OCI-LY1 (cell line): ENCODE measurements at regions not wholly inside any gene's neighbourhood (a gene's known extent, or its start where the extent isn't known, plus 50 kb on each side); places are given as distances from the start of the nearest gene placed in this dataset.
A peak's percentile ranks its signal among the peaks of the same experiment; 100 is the strongest.

ENCODE experiments used
- H2AFZ ChIP-seq: fragments of 200-600 bp; sonication (generic), shearing (Covaris generic); 2 replicates; pipeline ENCODE4 v1.6.0; 2014; ENCODE audit warnings: antibody characterized with exemption, mild to moderate bottlenecking, low read length
- H3F3A ChIP-seq: fragments of 200-600 bp; sonication (generic), shearing (Covaris generic); 2 replicates; pipeline ENCODE4 v1.6.0; 2014; ENCODE audit warnings: mild to moderate bottlenecking, antibody characterized with exemption, low read length, moderate library complexity; ENCODE audit not compliant: insufficient read depth
- H3K27ac ChIP-seq: fragments of 200-600 bp; sonication (generic); 2 replicates; pipeline ENCODE4 v1.5.1; 2014; ENCODE audit warnings: low read length, mixed run types, mild to moderate bottlenecking, low read depth; ENCODE audit not compliant: poor library complexity, severe bottlenecking
- H3K27me3 ChIP-seq: fragments of 200-600 bp; sonication (generic); 2 replicates; pipeline ENCODE4 v1.6.0; 2014; ENCODE audit warnings: antibody characterized with exemption, mild to moderate bottlenecking, low read length, moderate library complexity; ENCODE audit not compliant: insufficient read depth
- H3K36me3 ChIP-seq: fragments of 200-600 bp; sonication (generic); 2 replicates; pipeline ENCODE4 v1.6.1; 2014; ENCODE audit warnings: mild to moderate bottlenecking, antibody characterized with exemption, low read length, moderate library complexity, mixed read lengths; ENCODE audit not compliant: insufficient read depth
- H3K4me1 ChIP-seq: fragments of 200-600 bp; sonication (generic); 2 replicates; pipeline ENCODE4 v1.5.1; 2014; ENCODE audit warnings: mild to moderate bottlenecking, low read length, moderate library complexity; ENCODE audit not compliant: insufficient read depth, severe bottlenecking
- H3K4me2 ChIP-seq: fragments of 200-600 bp; sonication (generic), shearing (Covaris generic); 2 replicates; pipeline ENCODE4 v1.6.1; 2014; ENCODE audit warnings: low read length
- H3K4me3 ChIP-seq: fragments of 200-600 bp; sonication (generic); 2 replicates; pipeline ENCODE4 v1.5.1; 2014; ENCODE audit warnings: low read length, low read depth, mild to moderate bottlenecking, mixed read lengths; ENCODE audit not compliant: poor library complexity, severe bottlenecking
- H3K79me2 ChIP-seq: fragments of 200-600 bp; shearing (Covaris generic); 2 replicates; pipeline ENCODE4 v1.6.1; 2016; ENCODE audit warnings: mixed run types, low read length, mixed read lengths; ENCODE audit not compliant: insufficient read depth
- H3K9ac ChIP-seq: fragments of 200-600 bp; sonication (generic), shearing (Covaris generic); 2 replicates; pipeline ENCODE4 v1.6.1; 2014; ENCODE audit warnings: mild to moderate bottlenecking, low read length, mixed read lengths
- H3K9me2 ChIP-seq: fragments of 200-600 bp; sonication (generic), shearing (Covaris generic); 2 replicates; pipeline ENCODE4 v1.6.1; 2014; ENCODE audit warnings: low read depth, mild to moderate bottlenecking, low read length, mixed read lengths
- H3K9me3 ChIP-seq: fragments of 200-600 bp; shearing (Covaris generic); 2 replicates; pipeline ENCODE4 v1.6.1; 2014; ENCODE audit warnings: low read length, mixed read lengths
- H4K20me1 ChIP-seq: fragments of 200-600 bp; sonication (generic), shearing (Covaris generic); 2 replicates; pipeline ENCODE4 v1.6.0; 2016; ENCODE audit warnings: mild to moderate bottlenecking, low read length; ENCODE audit not compliant: insufficient read depth
- EZH2 ChIP-seq: fragments of 200-600 bp; sonication (generic), shearing (Covaris generic); IDR thresholded peaks from 2 replicates; pipeline ENCODE4 v1.8.0; 2017; ENCODE audit warnings: borderline replicate concordance, mixed run types, mild to moderate bottlenecking, antibody characterized with exemption, low read length, moderate library complexity, mixed read lengths
- TF ChIP-seq, protein P1 (sequence below): fragments of 200-600 bp; sonication (generic), shearing (Covaris generic); IDR thresholded peaks from 2 replicates; pipeline ENCODE4 v1.5.1; 2017; ENCODE audit warnings: mild to moderate bottlenecking, antibody characterized with exemption, low read length, moderate library complexity, mixed read lengths

DNA sequence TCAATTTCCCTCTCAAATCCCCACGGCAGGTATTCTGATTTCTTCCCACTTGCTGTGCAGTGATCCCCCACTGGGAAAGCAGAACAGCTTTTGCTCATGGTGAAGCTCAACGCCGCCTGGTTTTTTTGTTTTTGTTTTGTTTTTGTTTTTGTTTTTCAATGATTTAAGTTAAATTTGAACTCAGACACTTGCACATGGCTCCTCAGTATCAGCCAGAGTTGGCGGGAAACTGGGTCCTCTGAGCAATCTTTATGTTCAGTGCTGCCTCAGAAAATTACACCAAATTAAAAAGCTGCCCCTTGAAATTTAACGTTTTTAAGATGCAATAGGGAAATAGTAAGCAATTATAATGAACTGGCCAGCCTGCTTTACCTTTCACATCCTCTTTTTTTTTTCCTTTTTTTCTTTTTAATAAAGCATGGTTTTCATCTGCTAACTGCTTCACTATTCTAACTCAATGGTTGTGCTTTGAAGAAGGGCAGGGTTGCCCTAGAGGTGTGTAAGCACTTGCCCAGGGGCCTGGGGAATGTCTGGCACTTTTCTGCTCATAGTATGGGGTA is 277.0 kb upstream of the HNRNPA3 start:
- no peaks in the 10 kb centered on the region for H3K79me2 ChIP-seq
- H3K4me2 ChIP-seq = no peak overlapping the region
- no peak for TF ChIP-seq EZH2
- TF ChIP-seq, protein P1, sequence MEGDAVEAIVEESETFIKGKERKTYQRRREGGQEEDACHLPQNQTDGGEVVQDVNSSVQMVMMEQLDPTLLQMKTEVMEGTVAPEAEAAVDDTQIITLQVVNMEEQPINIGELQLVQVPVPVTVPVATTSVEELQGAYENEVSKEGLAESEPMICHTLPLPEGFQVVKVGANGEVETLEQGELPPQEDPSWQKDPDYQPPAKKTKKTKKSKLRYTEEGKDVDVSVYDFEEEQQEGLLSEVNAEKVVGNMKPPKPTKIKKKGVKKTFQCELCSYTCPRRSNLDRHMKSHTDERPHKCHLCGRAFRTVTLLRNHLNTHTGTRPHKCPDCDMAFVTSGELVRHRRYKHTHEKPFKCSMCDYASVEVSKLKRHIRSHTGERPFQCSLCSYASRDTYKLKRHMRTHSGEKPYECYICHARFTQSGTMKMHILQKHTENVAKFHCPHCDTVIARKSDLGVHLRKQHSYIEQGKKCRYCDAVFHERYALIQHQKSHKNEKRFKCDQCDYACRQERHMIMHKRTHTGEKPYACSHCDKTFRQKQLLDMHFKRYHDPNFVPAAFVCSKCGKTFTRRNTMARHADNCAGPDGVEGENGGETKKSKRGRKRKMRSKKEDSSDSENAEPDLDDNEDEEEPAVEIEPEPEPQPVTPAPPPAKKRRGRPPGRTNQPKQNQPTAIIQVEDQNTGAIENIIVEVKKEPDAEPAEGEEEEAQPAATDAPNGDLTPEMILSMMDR = no peak
- H3K36me3 ChIP-seq = no peaks in the 10 kb centered on the region
- no peak overlapping the region for H3K9ac ChIP-seq
- no peaks in the 10 kb centered on the region for H3K9me3 ChIP-seq
- H3F3A ChIP-seq = no peaks in the 10 kb centered on the region
- no peak overlapping the region for H3K4me3 ChIP-seq
- H3K9me2 ChIP-seq = no peaks in the 10 kb centered on the region
- H4K20me1 ChIP-seq = no peaks in the 10 kb centered on the region
- H3K4me1 ChIP-seq = peaks cover 58% of the 10 kb centered on the region
- H3K27ac ChIP-seq = peak overlapping the region; percentile 79
- H2AFZ ChIP-seq = 0 out of 2 replicates have a peak overlapping the region, but pooled peaks have one; percentile 44
- H3K27me3 ChIP-seq = no peaks in the 10 kb centered on the region

DNA sequence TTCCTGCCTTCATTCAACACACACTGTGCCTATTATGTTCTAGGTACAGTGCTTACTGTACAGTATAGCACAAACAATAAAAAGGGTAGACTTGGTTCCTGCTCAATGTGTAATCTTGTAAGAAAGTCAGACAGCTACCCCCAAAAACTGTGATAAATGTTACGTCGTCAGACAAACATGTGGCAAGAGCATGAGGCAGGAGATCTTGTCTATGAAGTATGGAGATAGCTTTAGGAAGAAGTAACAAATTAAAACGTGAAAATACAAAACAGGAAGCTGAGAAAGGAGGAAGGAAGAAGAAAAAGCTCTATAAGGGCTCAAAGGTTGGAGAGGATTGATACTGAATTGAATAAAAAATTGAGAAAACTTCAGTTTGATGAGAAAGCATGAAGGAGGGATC is 276.2 kb upstream of the HNRNPA3 start:
- no peaks in the 10 kb centered on the region for H3F3A ChIP-seq
- no peaks in the 10 kb centered on the region for H3K9me3 ChIP-seq
- peak overlapping the region; percentile 79 for H3K27ac ChIP-seq
- no peaks in the 10 kb centered on the region for H3K36me3 ChIP-seq
- peak overlapping the region; percentile 88; the same call in 1 of the 2 replicates for H2AFZ ChIP-seq
- H3K9ac ChIP-seq = no peak overlapping the region
- H3K4me1 ChIP-seq = peaks cover 52% of the 10 kb centered on the region
- H4K20me1 ChIP-seq = no peaks in the 10 kb centered on the region
- H3K4me3 ChIP-seq = no peak overlapping the region
- no peak overlapping the region for H3K4me2 ChIP-seq
- TF ChIP-seq EZH2 = no peak
- TF ChIP-seq, protein P1 = no peak
- no peaks in the 10 kb centered on the region for H3K79me2 ChIP-seq
- H3K27me3 ChIP-seq = no peaks in the 10 kb centered on the region
- H3K9me2 ChIP-seq = no peaks in the 10 kb centered on the region

DNA sequence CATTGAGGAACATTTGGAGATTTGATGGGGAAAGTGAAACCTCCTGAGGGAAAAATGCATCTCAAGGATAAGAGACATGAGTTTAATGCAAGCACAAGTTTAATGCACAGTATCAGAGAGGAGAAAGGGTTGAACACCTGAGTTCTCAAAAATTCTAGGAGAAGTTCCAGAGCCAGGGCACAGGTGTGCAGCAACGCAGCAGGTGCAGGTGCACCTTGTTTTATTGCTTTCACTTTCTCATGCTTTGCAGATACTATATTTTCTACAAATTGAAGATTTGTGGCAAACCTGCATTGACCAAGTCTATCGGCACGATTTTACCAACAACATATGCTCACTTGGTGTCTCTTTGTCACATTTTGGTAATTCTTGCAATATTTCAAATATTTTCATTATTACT is 267.6 kb upstream of the HNRNPA3 start:
- Histone ChIP-seq H3K4me3 (no peak overlapping the region), H3K9ac (no peak overlapping the region), H3K27me3 (no peaks in the 10 kb centered on the region), H3K4me1 (no peaks in the 10 kb centered on the region), H3K79me2 (no peaks in the 10 kb centered on the region), H3K4me2 (no peak overlapping the region), H3K9me3 (no peaks in the 10 kb centered on the region), H3K36me3 (no peaks in the 10 kb centered on the region), H2AFZ (no peak overlapping the region), H3F3A (no peaks in the 10 kb centered on the region), H3K27ac (no peak overlapping the region), H4K20me1 (no peaks in the 10 kb centered on the region), H3K9me2 (no peaks in the 10 kb centered on the region)
- no peak for TF ChIP-seq EZH2
- TF ChIP-seq, protein P1 = no peak
